ENCODE measurements at regions not wholly inside any gene's neighbourhood (a gene's known extent, or its start where the extent isn't known, plus 50 kb on each side); places are given as distances from the start of the nearest gene placed in this dataset.

- no peak for TF ChIP-seq EZH2 (IDR thresholded peaks at IDR 0.05; ENCODE audit: insufficient read depth, poor library complexity, severe bottlenecking)
- no peak for TF ChIP-seq EZH2phosphoT487 (IDR thresholded peaks at IDR 0.05; ENCODE audit: insufficient read depth, low read depth)
These were observed 335.8 kb upstream of the NT5E start for GRCh38 chr6:85113934-85114580.
